Endothelial cell of umbilical vein (primary cell): ENCODE measurements at regions not wholly inside any gene's neighbourhood (a gene's known extent, or its start where the extent isn't known, plus 50 kb on each side); places are given as distances from the start of the nearest gene placed in this dataset.

Source experiments
- BruUV-seq: library from RNA; stranded (reverse); fragments of 400-500 nt; replicated peaks from 2 replicates; lab custom pipeline; 2021; lab: Mats Ljungman, UMichigan
- CTCF ChIA-PET: fragments of 300-600, 350-600 bp; sonication (Branson Sonifier 250); formaldehyde crosslinking; loops from one replicate; lab custom pipeline; 2021; ENCODE audit warnings: antibody characterized with exemption, inconsistent platforms; lab: Charles Lee
- POLR2A ChIA-PET: fragments of 300-600, 350-600 bp; sonication (Branson Sonifier 250); formaldehyde crosslinking; loops from one replicate; lab custom pipeline; 2021; ENCODE audit warnings: antibody characterized with exemption, inconsistent platforms; lab: Charles Lee
- DNase-seq: peaks from one replicate; pipeline ENCODE4 v3.0.0-alpha.2; 2011; ENCODE audit warnings: low read depth, low spot score
- FAIRE-seq: peaks from 2 replicates; lab custom pipeline; 2011; peaks lifted over from hg19 to GRCh38; lab: Jason Lieb, UNC
- H2AFZ ChIP-seq: 2 replicates; pipeline ENCODE4 v1.6.0; 2012; ENCODE audit warnings: low read depth, low read length, control low read depth, inconsistent platforms
- H3K27ac ChIP-seq: 2 replicates; pipeline ENCODE4 v1.5.1; 2011; ENCODE audit warnings: low read depth, mild to moderate bottlenecking, control low read depth, low read length, moderate library complexity; ENCODE audit not compliant: insufficient read depth
- H3K27me3 ChIP-seq, 2 experiments: 2 replicates each; pipeline versions ENCODE4 v1.6.0 to v1.6.1; 2011; ENCODE audit warnings: low read length in 2 of 2, mixed read lengths in 1 of 2; ENCODE audit not compliant: control insufficient read depth in 2 of 2, insufficient read depth in 2 of 2
- H3K36me3 ChIP-seq, 2 experiments: 2 replicates in 1 of 2; 3 replicates in 1 of 2; pipeline ENCODE4 v1.5.1; 2011; ENCODE audit warnings: low read length in 2 of 2, mild to moderate bottlenecking in 1 of 2, moderate library complexity in 1 of 2; ENCODE audit not compliant: control insufficient read depth in 2 of 2, insufficient read depth in 2 of 2; ENCODE audit errors: extremely low read depth in 1 of 2
- H3K4me1 ChIP-seq: 3 replicates; pipeline ENCODE4 v1.5.1; 2011; ENCODE audit warnings: mild to moderate bottlenecking, low read length; ENCODE audit not compliant: control insufficient read depth, insufficient read depth; ENCODE audit errors: extremely low read depth
- H3K4me2 ChIP-seq: 2 replicates; pipeline ENCODE4 v1.6.1; 2011; ENCODE audit warnings: low read length, control low read depth, mixed read lengths; ENCODE audit not compliant: insufficient read depth
- H3K4me3 ChIP-seq, 3 experiments: fragments of 200-600 bp in 1 of 3; sonication (generic), shearing (Covaris generic) in 1 of 3; replicated peaks in 1 of 3; 2 replicates each; pipeline ENCODE4 v1.5.1; 2011 to 2016; ENCODE audit warnings: control low read depth in 3 of 3, low read length in 3 of 3, mild to moderate bottlenecking in 2 of 3, inconsistent platforms in 1 of 3, low read depth in 1 of 3, moderate library complexity in 1 of 3; ENCODE audit not compliant: insufficient read depth in 1 of 3
- H3K79me2 ChIP-seq: 2 replicates; pipeline ENCODE4 v1.6.0; 2012; ENCODE audit warnings: low read length, inconsistent platforms; ENCODE audit not compliant: control insufficient read depth, insufficient read depth
- H3K9ac ChIP-seq: replicated peaks from 2 replicates; pipeline ENCODE3; 2011; ENCODE audit warnings: low read length, control low read depth; ENCODE audit not compliant: insufficient read depth; ENCODE audit errors: extremely low read depth
- H3K9me1 ChIP-seq: replicated peaks from 3 replicates; pipeline ENCODE4 v1.6.0; 2011; ENCODE audit warnings: mild to moderate bottlenecking, low read length; ENCODE audit not compliant: control insufficient read depth, insufficient read depth; ENCODE audit errors: extremely low read depth
- H3K9me3 ChIP-seq: replicated peaks from 2 replicates; pipeline ENCODE4 v1.5.1; 2012; ENCODE audit warnings: low read length, inconsistent platforms; ENCODE audit not compliant: control insufficient read depth, insufficient read depth
- H4K20me1 ChIP-seq: replicated peaks from 2 replicates; pipeline ENCODE3; 2011; ENCODE audit warnings: mild to moderate bottlenecking, low read length; ENCODE audit not compliant: control insufficient read depth, insufficient read depth; ENCODE audit errors: extremely low read depth
- EZH2 ChIP-seq: IDR thresholded peaks from 2 replicates; pipeline ENCODE4 v1.6.1; 2012; ENCODE audit warnings: borderline replicate concordance, low read depth, mild to moderate bottlenecking, moderate library complexity, low read length, inconsistent platforms; ENCODE audit not compliant: severe bottlenecking
- FOS ChIP-seq: IDR thresholded peaks from 2 replicates; pipeline ENCODE4 v1.6.1; 2011; ENCODE audit warnings: mild to moderate bottlenecking, low read length, moderate library complexity, borderline replicate concordance; ENCODE audit not compliant: insufficient read depth
- GATA2 ChIP-seq: IDR thresholded peaks from 2 replicates; pipeline ENCODE4 v1.7.0; 2011; ENCODE audit warnings: low read depth, mild to moderate bottlenecking, moderate library complexity, mixed read lengths, low read length; ENCODE audit not compliant: insufficient read length, insufficient read depth
- JUN ChIP-seq: IDR thresholded peaks from 2 replicates; pipeline ENCODE4 v1.6.1; 2011; ENCODE audit warnings: borderline replicate concordance, low read depth; ENCODE audit not compliant: insufficient read length, insufficient read depth
- MYC ChIP-seq: IDR thresholded peaks from one replicate; pipeline ENCODE4 v1.6.1; 2011; ENCODE audit warnings: mild to moderate bottlenecking, low read depth, low read length
- POLR2A ChIP-seq: IDR thresholded peaks from 2 replicates; pipeline ENCODE4 v1.6.1; 2012; ENCODE audit warnings: low read depth, mild to moderate bottlenecking, control low read depth, low read length
- POLR2AphosphoS5 ChIP-seq: IDR thresholded peaks from 2 replicates; pipeline ENCODE4 v1.6.1; 2012; ENCODE audit warnings: low read depth, mild to moderate bottlenecking, control low read depth, low read length, moderate library complexity; ENCODE audit not compliant: insufficient read depth
- dilution Hi-C: fragments of 300-500 bp; cut with MboI; formaldehyde crosslinking; loops from one replicate; pipeline ENCODE4 v1.15.0; 2019; ENCODE audit warnings: low sequenced_read_pairs; ENCODE audit not compliant: extremely low pct_ligation_motif_present
- intact Hi-C: fragments of 100-400 bp; cut with micrococcal nuclease; formaldehyde crosslinking; loops from one replicate; pipeline ENCODE4 v1.10.0; 2022
- TF ChIP-seq, protein P1 (sequence below), 2 donors: IDR thresholded peaks; 1 replicate in 1 of 2; 2 replicates in 1 of 2; pipeline ENCODE4 v1.5.1; 2011; ENCODE audit warnings: low read length in 2 of 2, mild to moderate bottlenecking in 2 of 2, moderate library complexity in 2 of 2, control low read depth in 1 of 2, inconsistent platforms in 1 of 2, low read depth in 1 of 2; ENCODE audit not compliant: insufficient read depth in 1 of 2; ENCODE audit errors: extremely low read depth in 1 of 2
- TF ChIP-seq, protein P2 (sequence below): IDR thresholded peaks from 2 replicates; pipeline ENCODE4 v1.6.1; 2011; ENCODE audit not compliant: insufficient read depth, insufficient read length

DNA sequence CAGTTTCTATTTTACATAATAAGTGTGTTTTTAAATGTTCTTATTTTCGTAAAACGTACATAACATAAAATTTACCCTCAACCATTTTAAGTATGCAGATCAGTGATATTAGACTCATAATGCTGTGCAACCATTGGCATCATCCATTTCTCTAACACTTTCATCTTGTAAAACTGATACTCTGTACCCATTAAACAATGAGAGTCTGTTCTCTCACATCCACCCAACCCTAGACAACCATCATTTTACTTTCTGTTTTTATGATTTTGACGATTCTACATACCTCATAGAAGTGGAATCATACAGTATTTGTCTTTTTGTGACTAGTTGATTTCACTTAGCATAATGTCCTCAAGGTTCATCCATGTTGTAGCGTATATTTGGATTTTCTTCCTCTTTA, 140.4 kb downstream of the TINAG start:
- Histone ChIP-seq H3K9me1 (no peaks in the 10 kb centered on the region), H3K4me2 (no peak overlapping the region), H2AFZ (no peak overlapping the region), H3K36me3 (no peaks in the 10 kb centered on the region), H3K27me3 (no peaks in the 10 kb centered on the region), H3K4me1 (no peaks in the 10 kb centered on the region), H4K20me1 (no peaks in the 10 kb centered on the region), H3K79me2 (no peaks in the 10 kb centered on the region), H3K9me3 (no peaks in the 10 kb centered on the region), H3K9ac (no peak overlapping the region), H3K27ac (no peak overlapping the region), H3K4me3 (no peak overlapping the region)
- intact Hi-C loops (no loop called here), dilution Hi-C loops (no loop called here)
- no TSS peak for BruUV-seq
- POLR2A ChIA-PET: no interaction called here
- CTCF ChIA-PET: no interaction called here
- TF ChIP-seq JUN: no peak
- no peak for TF ChIP-seq MYC
- TF ChIP-seq, protein P1, sequence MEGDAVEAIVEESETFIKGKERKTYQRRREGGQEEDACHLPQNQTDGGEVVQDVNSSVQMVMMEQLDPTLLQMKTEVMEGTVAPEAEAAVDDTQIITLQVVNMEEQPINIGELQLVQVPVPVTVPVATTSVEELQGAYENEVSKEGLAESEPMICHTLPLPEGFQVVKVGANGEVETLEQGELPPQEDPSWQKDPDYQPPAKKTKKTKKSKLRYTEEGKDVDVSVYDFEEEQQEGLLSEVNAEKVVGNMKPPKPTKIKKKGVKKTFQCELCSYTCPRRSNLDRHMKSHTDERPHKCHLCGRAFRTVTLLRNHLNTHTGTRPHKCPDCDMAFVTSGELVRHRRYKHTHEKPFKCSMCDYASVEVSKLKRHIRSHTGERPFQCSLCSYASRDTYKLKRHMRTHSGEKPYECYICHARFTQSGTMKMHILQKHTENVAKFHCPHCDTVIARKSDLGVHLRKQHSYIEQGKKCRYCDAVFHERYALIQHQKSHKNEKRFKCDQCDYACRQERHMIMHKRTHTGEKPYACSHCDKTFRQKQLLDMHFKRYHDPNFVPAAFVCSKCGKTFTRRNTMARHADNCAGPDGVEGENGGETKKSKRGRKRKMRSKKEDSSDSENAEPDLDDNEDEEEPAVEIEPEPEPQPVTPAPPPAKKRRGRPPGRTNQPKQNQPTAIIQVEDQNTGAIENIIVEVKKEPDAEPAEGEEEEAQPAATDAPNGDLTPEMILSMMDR (IDR thresholded peaks at IDR 0.05; ENCODE audit: extremely low read depth in 1 of 2, insufficient read depth in 1 of 2, low read depth in 1 of 2, low read length in 2 of 2): no peak
- no peak for TF ChIP-seq POLR2A
- TF ChIP-seq EZH2: no peak
- TF ChIP-seq FOS: no peak
- TF ChIP-seq, protein P2, sequence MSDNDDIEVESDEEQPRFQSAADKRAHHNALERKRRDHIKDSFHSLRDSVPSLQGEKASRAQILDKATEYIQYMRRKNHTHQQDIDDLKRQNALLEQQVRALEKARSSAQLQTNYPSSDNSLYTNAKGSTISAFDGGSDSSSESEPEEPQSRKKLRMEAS: no peak
- TF ChIP-seq GATA2: no peak
- no peak for TF ChIP-seq POLR2AphosphoS5
- no peak for FAIRE-seq
- DNase-seq: no peak
